ENCODE measurements at regions not wholly inside any gene's neighbourhood (a gene's known extent, or its start where the extent isn't known, plus 50 kb on each side); places are given as distances from the start of the nearest gene placed in this dataset.

DNA sequence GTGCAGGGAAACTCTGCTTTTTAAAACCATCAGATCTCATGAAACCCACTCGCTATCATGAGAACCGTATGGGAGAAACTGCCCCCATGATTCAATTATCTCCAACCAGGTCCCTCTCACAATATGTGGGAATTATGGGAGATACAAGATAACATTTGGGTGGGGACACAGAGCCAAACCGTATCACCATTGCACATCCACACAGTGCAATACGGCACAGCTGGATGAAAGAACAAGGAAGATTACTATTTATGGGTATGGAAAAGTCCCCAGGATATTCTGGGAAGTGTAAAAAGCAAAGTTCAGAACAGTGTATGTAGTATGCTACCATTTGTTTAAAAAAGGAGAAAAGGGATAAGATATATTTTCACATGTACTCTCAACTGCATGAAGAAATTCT, 290.1 kb downstream of the PIK3C3 start:
- TF ChIP-seq, protein P1, sequence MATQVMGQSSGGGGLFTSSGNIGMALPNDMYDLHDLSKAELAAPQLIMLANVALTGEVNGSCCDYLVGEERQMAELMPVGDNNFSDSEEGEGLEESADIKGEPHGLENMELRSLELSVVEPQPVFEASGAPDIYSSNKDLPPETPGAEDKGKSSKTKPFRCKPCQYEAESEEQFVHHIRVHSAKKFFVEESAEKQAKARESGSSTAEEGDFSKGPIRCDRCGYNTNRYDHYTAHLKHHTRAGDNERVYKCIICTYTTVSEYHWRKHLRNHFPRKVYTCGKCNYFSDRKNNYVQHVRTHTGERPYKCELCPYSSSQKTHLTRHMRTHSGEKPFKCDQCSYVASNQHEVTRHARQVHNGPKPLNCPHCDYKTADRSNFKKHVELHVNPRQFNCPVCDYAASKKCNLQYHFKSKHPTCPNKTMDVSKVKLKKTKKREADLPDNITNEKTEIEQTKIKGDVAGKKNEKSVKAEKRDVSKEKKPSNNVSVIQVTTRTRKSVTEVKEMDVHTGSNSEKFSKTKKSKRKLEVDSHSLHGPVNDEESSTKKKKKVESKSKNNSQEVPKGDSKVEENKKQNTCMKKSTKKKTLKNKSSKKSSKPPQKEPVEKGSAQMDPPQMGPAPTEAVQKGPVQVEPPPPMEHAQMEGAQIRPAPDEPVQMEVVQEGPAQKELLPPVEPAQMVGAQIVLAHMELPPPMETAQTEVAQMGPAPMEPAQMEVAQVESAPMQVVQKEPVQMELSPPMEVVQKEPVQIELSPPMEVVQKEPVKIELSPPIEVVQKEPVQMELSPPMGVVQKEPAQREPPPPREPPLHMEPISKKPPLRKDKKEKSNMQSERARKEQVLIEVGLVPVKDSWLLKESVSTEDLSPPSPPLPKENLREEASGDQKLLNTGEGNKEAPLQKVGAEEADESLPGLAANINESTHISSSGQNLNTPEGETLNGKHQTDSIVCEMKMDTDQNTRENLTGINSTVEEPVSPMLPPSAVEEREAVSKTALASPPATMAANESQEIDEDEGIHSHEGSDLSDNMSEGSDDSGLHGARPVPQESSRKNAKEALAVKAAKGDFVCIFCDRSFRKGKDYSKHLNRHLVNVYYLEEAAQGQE (IDR thresholded peaks at IDR 0.05) = no peak
- TF ChIP-seq POLR2A (IDR thresholded peaks at IDR 0.05; ENCODE audit: low read length) (no peak), EP300 (IDR thresholded peaks at IDR 0.05) (no peak), RARB (CRISPR knock-in tag; IDR thresholded peaks at IDR 0.05) (no peak), HOXA7 (CRISPR knock-in tag; IDR thresholded peaks at IDR 0.05) (no peak), JUNB (IDR thresholded peaks at IDR 0.05) (no peak), ZFP36 (IDR thresholded peaks at IDR 0.05; ENCODE audit: borderline replicate concordance, partially characterized antibody) (no peak), BHLHE40 (IDR thresholded peaks at IDR 0.05; ENCODE audit: low read depth, low read length) (no peak), USF2 (IDR thresholded peaks at IDR 0.05) (no peak), RAD21 (conservative IDR thresholded peaks at IDR 0.05 in 1 of 2, IDR thresholded peaks at IDR 0.05 in 1 of 2) (no peak)
- TF ChIP-seq, protein P2, sequence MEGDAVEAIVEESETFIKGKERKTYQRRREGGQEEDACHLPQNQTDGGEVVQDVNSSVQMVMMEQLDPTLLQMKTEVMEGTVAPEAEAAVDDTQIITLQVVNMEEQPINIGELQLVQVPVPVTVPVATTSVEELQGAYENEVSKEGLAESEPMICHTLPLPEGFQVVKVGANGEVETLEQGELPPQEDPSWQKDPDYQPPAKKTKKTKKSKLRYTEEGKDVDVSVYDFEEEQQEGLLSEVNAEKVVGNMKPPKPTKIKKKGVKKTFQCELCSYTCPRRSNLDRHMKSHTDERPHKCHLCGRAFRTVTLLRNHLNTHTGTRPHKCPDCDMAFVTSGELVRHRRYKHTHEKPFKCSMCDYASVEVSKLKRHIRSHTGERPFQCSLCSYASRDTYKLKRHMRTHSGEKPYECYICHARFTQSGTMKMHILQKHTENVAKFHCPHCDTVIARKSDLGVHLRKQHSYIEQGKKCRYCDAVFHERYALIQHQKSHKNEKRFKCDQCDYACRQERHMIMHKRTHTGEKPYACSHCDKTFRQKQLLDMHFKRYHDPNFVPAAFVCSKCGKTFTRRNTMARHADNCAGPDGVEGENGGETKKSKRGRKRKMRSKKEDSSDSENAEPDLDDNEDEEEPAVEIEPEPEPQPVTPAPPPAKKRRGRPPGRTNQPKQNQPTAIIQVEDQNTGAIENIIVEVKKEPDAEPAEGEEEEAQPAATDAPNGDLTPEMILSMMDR (IDR thresholded peaks at IDR 0.05) = no peak
- TF ChIP-seq, protein P3, sequence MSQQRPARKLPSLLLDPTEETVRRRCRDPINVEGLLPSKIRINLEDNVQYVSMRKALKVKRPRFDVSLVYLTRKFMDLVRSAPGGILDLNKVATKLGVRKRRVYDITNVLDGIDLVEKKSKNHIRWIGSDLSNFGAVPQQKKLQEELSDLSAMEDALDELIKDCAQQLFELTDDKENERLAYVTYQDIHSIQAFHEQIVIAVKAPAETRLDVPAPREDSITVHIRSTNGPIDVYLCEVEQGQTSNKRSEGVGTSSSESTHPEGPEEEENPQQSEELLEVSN (IDR thresholded peaks at IDR 0.05; ENCODE audit: borderline replicate concordance, low read depth) = no peak
- TF ChIP-seq, protein P4, sequence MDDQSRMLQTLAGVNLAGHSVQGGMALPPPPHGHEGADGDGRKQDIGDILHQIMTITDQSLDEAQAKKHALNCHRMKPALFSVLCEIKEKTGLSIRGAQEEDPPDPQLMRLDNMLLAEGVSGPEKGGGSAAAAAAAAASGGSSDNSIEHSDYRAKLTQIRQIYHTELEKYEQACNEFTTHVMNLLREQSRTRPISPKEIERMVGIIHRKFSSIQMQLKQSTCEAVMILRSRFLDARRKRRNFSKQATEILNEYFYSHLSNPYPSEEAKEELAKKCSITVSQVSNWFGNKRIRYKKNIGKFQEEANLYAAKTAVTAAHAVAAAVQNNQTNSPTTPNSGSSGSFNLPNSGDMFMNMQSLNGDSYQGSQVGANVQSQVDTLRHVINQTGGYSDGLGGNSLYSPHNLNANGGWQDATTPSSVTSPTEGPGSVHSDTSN (IDR thresholded peaks at IDR 0.05) = no peak
